ENCODE measurements at regions not wholly inside any gene's neighbourhood (a gene's known extent, or its start where the extent isn't known, plus 50 kb on each side); places are given as distances from the start of the nearest gene placed in this dataset.

DNA sequence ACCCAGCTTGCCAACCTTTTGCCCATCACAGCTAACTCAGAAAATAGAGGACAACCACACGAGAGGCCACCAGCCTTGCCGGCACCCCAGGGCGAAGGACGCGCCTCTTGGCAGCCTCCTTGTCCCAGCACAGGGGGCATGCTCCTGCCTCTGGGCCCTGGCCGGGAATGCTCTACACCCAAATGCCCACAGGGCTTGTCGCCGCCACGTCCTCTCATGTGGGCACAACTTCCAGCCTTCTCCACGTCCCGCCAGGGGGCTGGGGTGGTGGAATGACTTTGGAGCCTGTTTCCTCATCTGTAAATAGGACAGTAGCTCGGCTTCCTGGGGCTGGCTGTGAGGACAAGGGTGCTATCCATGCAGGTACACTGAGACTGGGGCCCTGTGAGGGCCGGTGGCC lies 152.4 kb upstream of the MLN start:
- no peak overlapping the region for H3K9ac ChIP-seq (ENCODE audit: low read depth in 2 of 2, low read length in 2 of 2)
- intact Hi-C loops (cut with DNase I), result no loop called here
- no peak for DNase-seq
- no peaks in the 10 kb centered on the region for H3K36me3 ChIP-seq
- no peaks in the 10 kb centered on the region for H3K27me3 ChIP-seq
- no peak for TF ChIP-seq CTCF (IDR thresholded peaks at IDR 0.05)
- H3K4me1 ChIP-seq, result no peaks in the 10 kb centered on the region
- no peak overlapping the region for H3K27ac ChIP-seq
- H3K4me3 ChIP-seq, result no peak overlapping the region
- H3K9me3 ChIP-seq, result no peaks in the 10 kb centered on the region

- H3K9me3 ChIP-seq, result no peaks in the 10 kb centered on the region
- DNase-seq, result no peak
- no peaks in the 10 kb centered on the region for H3K4me1 ChIP-seq
- no peak overlapping the region for H3K4me3 ChIP-seq
- no peak overlapping the region for H3K9ac ChIP-seq (ENCODE audit: low read depth in 2 of 2, low read length in 2 of 2)
- TF ChIP-seq CTCF (IDR thresholded peaks at IDR 0.05), result no peak
- no peaks in the 10 kb centered on the region for H3K36me3 ChIP-seq
- intact Hi-C loops (cut with DNase I), result no loop called here
- no peak overlapping the region for H3K27ac ChIP-seq
- H3K27me3 ChIP-seq, result no peaks in the 10 kb centered on the region
These were observed 151.8 kb upstream of the MLN start for GRCh38 chr6:33955566-33955965.

GRCh38 chr6:33954453-33954852 lies 150.7 kb upstream of the MLN start:
- Histone ChIP-seq H3K36me3 (no peaks in the 10 kb centered on the region), H3K27me3 (no peaks in the 10 kb centered on the region), H3K4me1 (no peaks in the 10 kb centered on the region), H3K9ac (ENCODE audit: low read depth in 2 of 2, low read length in 2 of 2) (no peak overlapping the region), H3K27ac (no peak overlapping the region), H3K4me3 (no peak overlapping the region), H3K9me3 (no peaks in the 10 kb centered on the region)
- intact Hi-C loops (cut with DNase I), result no loop called here
- no peak for DNase-seq
- TF ChIP-seq CTCF (IDR thresholded peaks at IDR 0.05), result no peak

GRCh38 chr6:33953171-33953570 lies 149.4 kb upstream of the MLN start:
- DNase-seq, result no peak
- Histone ChIP-seq H3K4me1 (no peaks in the 10 kb centered on the region), H3K27ac (no peak overlapping the region), H3K36me3 (no peaks in the 10 kb centered on the region), H3K9ac (ENCODE audit: low read depth in 2 of 2, low read length in 2 of 2) (no peak overlapping the region), H3K4me3 (no peak overlapping the region), H3K9me3 (no peaks in the 10 kb centered on the region), H3K27me3 (no peaks in the 10 kb centered on the region)
- intact Hi-C loops (cut with DNase I), result no loop called here
- TF ChIP-seq CTCF (IDR thresholded peaks at IDR 0.05), result no peak

- no peaks in the 10 kb centered on the region for H3K36me3 ChIP-seq
- H3K9me3 ChIP-seq, result no peaks in the 10 kb centered on the region
- H3K4me1 ChIP-seq, result no peaks in the 10 kb centered on the region
- no peaks in the 10 kb centered on the region for H3K27me3 ChIP-seq
- H3K4me3 ChIP-seq, result no peak overlapping the region
- no peak for DNase-seq
- H3K27ac ChIP-seq, result no peak overlapping the region
- no peak for TF ChIP-seq CTCF (IDR thresholded peaks at IDR 0.05)
- H3K9ac ChIP-seq (ENCODE audit: low read depth in 2 of 2, low read length in 2 of 2), result no peak overlapping the region
- intact Hi-C loops (cut with DNase I), result no loop called here
These were observed 148.2 kb upstream of the MLN start for GRCh38 chr6:33952016-33952415.
